A673 (cell line): ENCODE measurements at regions not wholly inside any gene's neighbourhood (a gene's known extent, or its start where the extent isn't known, plus 50 kb on each side); places are given as distances from the start of the nearest gene placed in this dataset.

Experiments
- BruUV-seq: library from RNA; stranded (reverse); fragments of 400-500 nt; replicated peaks from 2 replicates; lab custom pipeline; 2021; lab: Mats Ljungman, UMichigan
- CTCF ChIA-PET: fragments of 300-600 bp; sonication (Branson Sonifier 250); formaldehyde crosslinking; loops from one replicate; lab custom pipeline; 2022; ENCODE audit warnings: antibody characterized with exemption; lab: Charles Lee
- POLR2A ChIA-PET: fragments of 300-600 bp; sonication (Branson Sonifier 250); formaldehyde crosslinking; loops from one replicate; lab custom pipeline; 2022; ENCODE audit warnings: antibody characterized with exemption; ENCODE audit not compliant: low non-redundant PET; lab: Charles Lee
- DNase-seq: peaks from one replicate; pipeline ENCODE4 v3.0.0-alpha.2; 2015; ENCODE audit warnings: low spot score
- H3K27ac ChIP-seq: fragments of 200-600 bp; sonication (generic); 2 replicates; pipeline ENCODE4 v1.5.1; 2016; ENCODE audit warnings: mixed run types, low read depth, mild to moderate bottlenecking, mixed read lengths, antibody characterized with exemption, low read length; ENCODE audit not compliant: poor library complexity, severe bottlenecking
- H3K27me3 ChIP-seq: fragments of 200-600 bp; sonication (generic); replicated peaks from 2 replicates; pipeline ENCODE4 v1.6.1; 2017; ENCODE audit warnings: mixed run types, low read depth, mild to moderate bottlenecking, mixed read lengths, antibody characterized with exemption, low read length; ENCODE audit not compliant: insufficient read depth, poor library complexity
- H3K36me3 ChIP-seq: fragments of 200-600 bp; sonication (generic); 2 replicates; pipeline ENCODE4 v1.6.1; 2016; ENCODE audit warnings: mixed run types, mild to moderate bottlenecking, mixed read lengths, antibody characterized with exemption, low read length; ENCODE audit not compliant: insufficient read depth, poor library complexity, severe bottlenecking
- H3K4me1 ChIP-seq: fragments of 200-600 bp; sonication (generic); 2 replicates; pipeline ENCODE4 v1.6.1; 2017; ENCODE audit warnings: mixed run types, mild to moderate bottlenecking, mixed read lengths, antibody characterized with exemption, low read length; ENCODE audit not compliant: insufficient read depth, poor library complexity, severe bottlenecking
- H3K4me3 ChIP-seq: fragments of 200-600 bp; sonication (generic); 2 replicates; pipeline ENCODE4 v1.5.1; 2016; ENCODE audit warnings: low read depth, mixed run types, mild to moderate bottlenecking, mixed read lengths, low read length; ENCODE audit not compliant: poor library complexity, severe bottlenecking
- H3K9me3 ChIP-seq: fragments of 200-600 bp; sonication (generic); 2 replicates; pipeline ENCODE4 v1.6.1; 2016; ENCODE audit warnings: mixed run types, low read depth, mild to moderate bottlenecking, mixed read lengths, antibody characterized with exemption, low read length; ENCODE audit not compliant: poor library complexity, severe bottlenecking
- CTCF ChIP-seq: fragments of 300-800, 200-600 bp; sonication (generic); conservative IDR thresholded peaks from 2 replicates; pipeline ENCODE4 v1.5.1; 2017; ENCODE audit warnings: low read depth, mild to moderate bottlenecking, antibody characterized with exemption, low read length, moderate library complexity, mixed read lengths
- EZH2 ChIP-seq: fragments of 200-600 bp; sonication (generic); IDR thresholded peaks from 2 replicates; pipeline ENCODE4 v1.6.1; 2017; ENCODE audit warnings: borderline replicate concordance, low read depth, mild to moderate bottlenecking, mixed read lengths, antibody characterized with exemption, low read length; ENCODE audit not compliant: poor library complexity, severe bottlenecking
- intact Hi-C: fragments of 100-400 bp; cut with micrococcal nuclease; formaldehyde crosslinking; loops from one replicate; pipeline ENCODE4 v1.10.0; 2022; ENCODE audit not compliant: unreplicated experiment

- no peak for TF ChIP-seq CTCF
- TF ChIP-seq EZH2: no peak
- POLR2A ChIA-PET: no interaction called here
- no TSS peak for BruUV-seq
- Histone ChIP-seq H3K27me3 (no peaks in the 10 kb centered on the region), H3K9me3 (no peaks in the 10 kb centered on the region), H3K4me3 (no peak overlapping the region), H3K36me3 (no peaks in the 10 kb centered on the region), H3K4me1 (no peaks in the 10 kb centered on the region), H3K27ac (no peak overlapping the region)
- CTCF ChIA-PET: no interaction called here
- intact Hi-C loops: no loop called here
- DNase-seq: no peak
Observed at GRCh38 chr4:189088780-189089179, 851.9 kb upstream of the FRG1 start.

GRCh38 chr4:189090174-189090814 is 850.4 kb upstream of the FRG1 start:
- Histone ChIP-seq H3K4me1 (no peaks in the 10 kb centered on the region), H3K36me3 (no peaks in the 10 kb centered on the region), H3K9me3 (no peaks in the 10 kb centered on the region), H3K27me3 (no peaks in the 10 kb centered on the region), H3K4me3 (no peak overlapping the region), H3K27ac (no peak overlapping the region)
- intact Hi-C loops: no loop called here
- DNase-seq: peak; percentile 16
- TF ChIP-seq EZH2: no peak
- TF ChIP-seq CTCF: peak; percentile 51
- CTCF ChIA-PET: no interaction called here
- no TSS peak for BruUV-seq
- POLR2A ChIA-PET: no interaction called here

GRCh38 chr4:189092581-189092980 is 848.1 kb upstream of the FRG1 start:
- Histone ChIP-seq H3K4me1 (no peaks in the 10 kb centered on the region), H3K27me3 (no peaks in the 10 kb centered on the region), H3K27ac (no peak overlapping the region), H3K4me3 (no peak overlapping the region), H3K36me3 (no peaks in the 10 kb centered on the region), H3K9me3 (no peaks in the 10 kb centered on the region)
- DNase-seq: peak; percentile 55
- ChIA-PET CTCF (interaction anchor here (0.6 kb wide), 1 partner anchor 711 kb away, joined by 3 read pairs; no protein-coding TSS in a partner anchor), POLR2A (no interaction called here)
- no TSS peak for BruUV-seq
- intact Hi-C loops: no loop called here
- TF ChIP-seq EZH2 (no peak), CTCF (no peak)
